IMR-90 (cell line): ENCODE measurements at regions not wholly inside any gene's neighbourhood (a gene's known extent, or its start where the extent isn't known, plus 50 kb on each side); places are given as distances from the start of the nearest gene placed in this dataset.
A peak's percentile ranks its signal among the peaks of the same experiment; 100 is the strongest.

Source experiments
- ATAC-seq: fragments of 200-7000 bp; cut with Tn5 transposase; 2 replicates; pipeline ENCODE4 v1.9.1; 2020; ENCODE audit warnings: low read depth, mild to moderate bottlenecking, moderate library complexity
- BruUV-seq: library from RNA; stranded (reverse); fragments of 400-500 nt; replicated peaks from 2 replicates; lab custom pipeline; 2021; lab: Mats Ljungman, UMichigan
- CTCF ChIA-PET: fragments of 300-600 bp; formaldehyde crosslinking; extraction: SDS; loops from one replicate; lab custom pipeline; 2021; ENCODE audit warnings: antibody characterized with exemption; lab: Yijun Ruan, JAX
- POLR2A ChIA-PET: fragments of 300-600 bp; sonication (Branson Sonifier 250); formaldehyde crosslinking; loops from one replicate; lab custom pipeline; 2022; ENCODE audit warnings: antibody characterized with exemption; ENCODE audit not compliant: unreplicated experiment; lab: Charles Lee
- DNase-seq: peaks from one replicate; pipeline ENCODE4 v3.0.0; 2013
- H2AFZ ChIP-seq: replicated peaks from 2 replicates; pipeline ENCODE3; 2013; ENCODE audit warnings: low read length, mild to moderate bottlenecking; ENCODE audit not compliant: poor library complexity
- H2AK5ac ChIP-seq: 2 replicates; pipeline ENCODE4 v1.6.1; 2013; ENCODE audit warnings: low read depth, low read length, inconsistent platforms
- H2AK9ac ChIP-seq: replicated peaks from 2 replicates; pipeline ENCODE3; 2013; ENCODE audit warnings: mild to moderate bottlenecking, low read depth, low read length, moderate library complexity; ENCODE audit not compliant: poor library complexity
- H2BK120ac ChIP-seq: 2 replicates; pipeline ENCODE4 v1.6.1; 2013; ENCODE audit warnings: low read depth, low read length, inconsistent platforms
- H2BK15ac ChIP-seq: 3 replicates; pipeline ENCODE4 v1.6.1; 2013; ENCODE audit warnings: low read depth, low read length, inconsistent platforms
- H2BK20ac ChIP-seq: 2 replicates; pipeline ENCODE4 v1.6.1; 2013; ENCODE audit warnings: low read depth, mild to moderate bottlenecking, inconsistent platforms, low read length, moderate library complexity
- H2BK5ac ChIP-seq: 2 replicates; pipeline ENCODE4 v1.6.1; 2013; ENCODE audit warnings: mild to moderate bottlenecking, low read depth, low read length, inconsistent platforms; ENCODE audit not compliant: poor library complexity, severe bottlenecking
- H3K14ac ChIP-seq: replicated peaks from 2 replicates; pipeline ENCODE4 v1.6.1; 2013; ENCODE audit warnings: low read depth, low read length, inconsistent platforms
- H3K18ac ChIP-seq: 2 replicates; pipeline ENCODE4 v1.6.1; 2013; ENCODE audit warnings: low read depth, low read length, control low read depth
- H3K23ac ChIP-seq: 2 replicates; pipeline ENCODE4 v1.6.1; 2013; ENCODE audit warnings: low read depth, low read length, inconsistent platforms
- H3K27ac ChIP-seq: 2 replicates; pipeline ENCODE4 v1.5.1; 2013; ENCODE audit warnings: mild to moderate bottlenecking, control low read depth, low read length; ENCODE audit not compliant: insufficient read depth
- H3K27me3 ChIP-seq: 2 replicates; pipeline ENCODE4 v1.6.1; 2013; ENCODE audit warnings: low read length; ENCODE audit not compliant: control insufficient read depth, insufficient read depth
- H3K36me3 ChIP-seq: 2 replicates; pipeline ENCODE4 v1.6.1; 2013; ENCODE audit warnings: low read length, mixed read lengths; ENCODE audit not compliant: control insufficient read depth, insufficient read depth
- H3K4ac ChIP-seq: 2 replicates; pipeline ENCODE4 v1.6.1; 2013; ENCODE audit warnings: low read depth, low read length, inconsistent platforms
- H3K4me1 ChIP-seq: 2 replicates; pipeline ENCODE4 v1.6.1; 2013; ENCODE audit warnings: low read length, mixed read lengths; ENCODE audit not compliant: control insufficient read depth, insufficient read depth
- H3K4me2 ChIP-seq: 2 replicates; pipeline ENCODE4 v1.6.1; 2013; ENCODE audit warnings: low read depth, mild to moderate bottlenecking, control low read depth, low read length, moderate library complexity
- H3K4me3 ChIP-seq: 2 replicates; pipeline ENCODE4 v1.5.1; 2013; ENCODE audit warnings: low read depth, mild to moderate bottlenecking, control low read depth, low read length, moderate library complexity; ENCODE audit not compliant: insufficient read depth
- H3K56ac ChIP-seq: 2 replicates; pipeline ENCODE4 v1.6.1; 2013; ENCODE audit warnings: low read length, inconsistent platforms; ENCODE audit not compliant: insufficient read depth; ENCODE audit errors: extremely low read depth
- H3K79me1 ChIP-seq, 2 experiments: 2 replicates each; pipeline ENCODE4 v1.6.1; 2013; ENCODE audit warnings: low read length in 2 of 2, inconsistent platforms in 1 of 2, low read depth in 1 of 2
- H3K9ac ChIP-seq: 2 replicates; pipeline ENCODE4 v1.6.1; 2013; ENCODE audit warnings: low read depth, low read length, control low read depth
- H3K9me1 ChIP-seq: 2 replicates; pipeline ENCODE4 v1.6.1; 2013; ENCODE audit warnings: low read length, inconsistent platforms; ENCODE audit not compliant: insufficient read depth
- H3K9me3 ChIP-seq: 2 replicates; pipeline ENCODE4 v1.6.1; 2013; ENCODE audit warnings: low read length; ENCODE audit not compliant: control insufficient read depth, insufficient read depth
- H4K20me1 ChIP-seq: 2 replicates; pipeline ENCODE4 v1.6.1; 2013; ENCODE audit warnings: low read length, inconsistent platforms; ENCODE audit not compliant: insufficient read depth
- H4K5ac ChIP-seq: 2 replicates; pipeline ENCODE4 v1.6.1; 2013; ENCODE audit warnings: mild to moderate bottlenecking, low read depth, low read length, control low read depth
- H4K8ac ChIP-seq, 2 experiments: 2 replicates each; pipeline ENCODE4 v1.6.1; 2013; ENCODE audit warnings: low read depth in 2 of 2, low read length in 2 of 2, control low read depth in 1 of 2, inconsistent platforms in 1 of 2
- H4K91ac ChIP-seq: 2 replicates; pipeline ENCODE4 v1.6.1; 2013; ENCODE audit warnings: low read depth, low read length, inconsistent platforms; ENCODE audit not compliant: insufficient read depth
- BHLHE40 ChIP-seq: fragments of 150-350 bp; IDR thresholded peaks from 2 replicates; pipeline ENCODE4 v1.6.1; 2016; ENCODE audit warnings: mild to moderate bottlenecking, low read depth, low read length
- CEBPB ChIP-seq: IDR thresholded peaks from 2 replicates; pipeline ENCODE4 v1.6.1; 2012; ENCODE audit warnings: low read depth, low read length, improper control_type of control experiment
- CHD1 ChIP-seq: IDR thresholded peaks from 2 replicates; pipeline ENCODE4 v1.6.1; 2012; ENCODE audit warnings: low read depth, low read length, improper control_type of control experiment
- ELK1 ChIP-seq: fragments of 150-350 bp; IDR thresholded peaks from 2 replicates; pipeline ENCODE4 v1.6.1; 2016; ENCODE audit warnings: low read depth, mild to moderate bottlenecking, low read length, moderate library complexity, borderline replicate concordance
- FOS ChIP-seq: fragments of 150-350 bp; IDR thresholded peaks from 2 replicates; pipeline ENCODE4 v1.6.1; 2016; ENCODE audit warnings: low read depth, low read length
- MAFK ChIP-seq: IDR thresholded peaks from 2 replicates; pipeline ENCODE4 v1.6.1; 2012; ENCODE audit warnings: low read depth, low read length, improper control_type of control experiment
- MAZ ChIP-seq: IDR thresholded peaks from 2 replicates; pipeline ENCODE4 v1.6.1; 2012; ENCODE audit warnings: low read depth, mild to moderate bottlenecking, low read length, improper control_type of control experiment, moderate library complexity, borderline replicate concordance
- MXI1 ChIP-seq: IDR thresholded peaks from 2 replicates; pipeline ENCODE4 v1.6.1; 2012; ENCODE audit warnings: low read depth, mild to moderate bottlenecking, low read length, moderate library complexity, borderline replicate concordance
- NFE2L2 ChIP-seq: fragments of 150-350 bp; IDR thresholded peaks from 2 replicates; pipeline ENCODE4 v1.6.1; 2016; ENCODE audit warnings: low read depth, mild to moderate bottlenecking, low read length
- POLR2A ChIP-seq: IDR thresholded peaks from 2 replicates; pipeline ENCODE4 v1.6.1; 2012; ENCODE audit warnings: mild to moderate bottlenecking, low read depth, low read length
- RAD21 ChIP-seq: IDR thresholded peaks from 2 replicates; pipeline ENCODE4 v1.6.1; 2012; ENCODE audit warnings: low read length, improper control_type of control experiment
- RCOR1 ChIP-seq: IDR thresholded peaks from 2 replicates; pipeline ENCODE4 v1.6.1; 2012; ENCODE audit warnings: mild to moderate bottlenecking, low read length, improper control_type of control experiment; ENCODE audit not compliant: insufficient replicate concordance
- RFX5 ChIP-seq: IDR thresholded peaks from 2 replicates; pipeline ENCODE4 v1.8.0; 2012; ENCODE audit warnings: low read depth, mild to moderate bottlenecking, low read length, moderate library complexity
- SMC3 ChIP-seq: fragments of 150-350 bp; IDR thresholded peaks from 2 replicates; pipeline ENCODE4 v1.6.1; 2016; ENCODE audit warnings: low read depth, mild to moderate bottlenecking, antibody characterized with exemption, low read length, moderate library complexity
- WGBS, 2 experiments: methylation state at CpG; one replicate each; pipeline versions ENCODE4 v1.1.5 to v1.1.7; 2013; ENCODE audit warnings: missing lambda C conversion rate in 2 of 2; ENCODE audit not compliant: insufficient read length in 1 of 2; ENCODE audit errors: extremely low coverage in 2 of 2; 5-methylcytosine and 5-hydroxymethylcytosine counted together
- dilution Hi-C: fragments of 300-500 bp; cut with HindIII; formaldehyde crosslinking; loops from one replicate; pipeline ENCODE4 v1.14.3; 2018; ENCODE audit warnings: low sequenced_read_pairs; ENCODE audit not compliant: unreplicated experiment
- in situ Hi-C: fragments of 300-500 bp; cut with MboI; formaldehyde crosslinking; loops from 3 replicates; pipeline ENCODE4 v1.14.3; 2019; ENCODE audit warnings: low sequenced_read_pairs, inconsistent platforms, mixed read lengths
- intact Hi-C: fragments of 100-400 bp; cut with micrococcal nuclease; formaldehyde crosslinking; loops from 2 replicates; pipeline ENCODE4 v1.10.0; 2022
- TF ChIP-seq, protein P1 (sequence below): fragments of 150-350 bp; IDR thresholded peaks from 2 replicates; pipeline ENCODE4 v1.6.1; 2017; ENCODE audit warnings: mild to moderate bottlenecking, antibody characterized with exemption, low read length, low read depth
- TF ChIP-seq, protein P2 (sequence below): conservative IDR thresholded peaks from 2 replicates; pipeline ENCODE4 v1.5.1; 2012; ENCODE audit warnings: mild to moderate bottlenecking, low read depth, low read length, improper control_type of control experiment

- H3K18ac ChIP-seq, result no peak overlapping the region; the same call in 1 of the 2 replicates
- H3K4me2 ChIP-seq, result no peak overlapping the region
- H3K36me3 ChIP-seq, result no peaks in the 10 kb centered on the region
- peaks cover 18% of the 10 kb centered on the region for H3K9me1 ChIP-seq
- in situ Hi-C loops (no loop called here), intact Hi-C loops (loop anchor here (2.0 kb wide), 1 partner anchor 96 kb away; no protein-coding TSS in a partner anchor), dilution Hi-C loops (no loop called here)
- no peak overlapping the region for H2AFZ ChIP-seq
- ChIA-PET POLR2A (no interaction called here), CTCF (interaction anchor here (1.4 kb wide), 1 partner anchor 98 kb away, joined by 3 read pairs; the partner anchor contains the start of gene ENC1)
- peak overlapping the region; percentile 63 for H3K14ac ChIP-seq
- no TSS peak for BruUV-seq
- H3K56ac ChIP-seq, result no peak overlapping the region
- peak overlapping the region; percentile 85; the same call in 2 of the 3 replicates for H2BK15ac ChIP-seq
- WGBS, 2 experiments, result no CpG with 5 or more reads among the region's 3 CpGs
- H3K4ac ChIP-seq, result peak overlapping the region; percentile 76
- no peak for ATAC-seq
- H4K5ac ChIP-seq, result no peak overlapping the region
- H3K27ac ChIP-seq, result no peak overlapping the region
- H3K4me1 ChIP-seq, result peaks cover 5% of the 10 kb centered on the region
- H3K4me3 ChIP-seq, result no peak overlapping the region
- no peaks in the 10 kb centered on the region for H4K20me1 ChIP-seq
- TF ChIP-seq ELK1, result no peak
- TF ChIP-seq, protein P1, sequence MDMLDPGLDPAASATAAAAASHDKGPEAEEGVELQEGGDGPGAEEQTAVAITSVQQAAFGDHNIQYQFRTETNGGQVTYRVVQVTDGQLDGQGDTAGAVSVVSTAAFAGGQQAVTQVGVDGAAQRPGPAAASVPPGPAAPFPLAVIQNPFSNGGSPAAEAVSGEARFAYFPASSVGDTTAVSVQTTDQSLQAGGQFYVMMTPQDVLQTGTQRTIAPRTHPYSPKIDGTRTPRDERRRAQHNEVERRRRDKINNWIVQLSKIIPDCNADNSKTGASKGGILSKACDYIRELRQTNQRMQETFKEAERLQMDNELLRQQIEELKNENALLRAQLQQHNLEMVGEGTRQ, result no peak
- TF ChIP-seq MAZ, result no peak
- TF ChIP-seq FOS, result no peak
- no peak for TF ChIP-seq MAFK
- no peak for TF ChIP-seq SMC3
- no peak for TF ChIP-seq CHD1
- TF ChIP-seq CEBPB, result no peak
- TF ChIP-seq, protein P2, sequence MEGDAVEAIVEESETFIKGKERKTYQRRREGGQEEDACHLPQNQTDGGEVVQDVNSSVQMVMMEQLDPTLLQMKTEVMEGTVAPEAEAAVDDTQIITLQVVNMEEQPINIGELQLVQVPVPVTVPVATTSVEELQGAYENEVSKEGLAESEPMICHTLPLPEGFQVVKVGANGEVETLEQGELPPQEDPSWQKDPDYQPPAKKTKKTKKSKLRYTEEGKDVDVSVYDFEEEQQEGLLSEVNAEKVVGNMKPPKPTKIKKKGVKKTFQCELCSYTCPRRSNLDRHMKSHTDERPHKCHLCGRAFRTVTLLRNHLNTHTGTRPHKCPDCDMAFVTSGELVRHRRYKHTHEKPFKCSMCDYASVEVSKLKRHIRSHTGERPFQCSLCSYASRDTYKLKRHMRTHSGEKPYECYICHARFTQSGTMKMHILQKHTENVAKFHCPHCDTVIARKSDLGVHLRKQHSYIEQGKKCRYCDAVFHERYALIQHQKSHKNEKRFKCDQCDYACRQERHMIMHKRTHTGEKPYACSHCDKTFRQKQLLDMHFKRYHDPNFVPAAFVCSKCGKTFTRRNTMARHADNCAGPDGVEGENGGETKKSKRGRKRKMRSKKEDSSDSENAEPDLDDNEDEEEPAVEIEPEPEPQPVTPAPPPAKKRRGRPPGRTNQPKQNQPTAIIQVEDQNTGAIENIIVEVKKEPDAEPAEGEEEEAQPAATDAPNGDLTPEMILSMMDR, result no peak
- TF ChIP-seq RFX5, result no peak
- TF ChIP-seq RAD21, result no peak
- TF ChIP-seq NFE2L2, result no peak
- no peak for TF ChIP-seq BHLHE40
- TF ChIP-seq MXI1, result no peak
- no peak for TF ChIP-seq RCOR1
- no peak for TF ChIP-seq POLR2A
- peak overlapping the region; percentile 80 for H2AK5ac ChIP-seq
- peak overlapping the region; percentile 67 for H2AK9ac ChIP-seq
- H3K23ac ChIP-seq, result peak overlapping the region; percentile 54; the same call in 1 of the 2 replicates
- no peak for DNase-seq
- H3K9ac ChIP-seq, result no peak overlapping the region
- no peaks in the 10 kb centered on the region for H3K79me1 ChIP-seq
- peak overlapping the region; percentile 66 for H4K91ac ChIP-seq
- peak overlapping the region; percentile 73 for H2BK20ac ChIP-seq
- peak overlapping the region; percentile 15 to 26; a peak in 3 of 4 replicates for H4K8ac ChIP-seq
- no peak overlapping the region for H2BK5ac ChIP-seq
- H3K27me3 ChIP-seq, result no peaks in the 10 kb centered on the region
- H3K9me3 ChIP-seq, result no peaks in the 10 kb centered on the region
- H2BK120ac ChIP-seq, result peak overlapping the region; percentile 91
Measured at GRCh38 chr5:74542482-74542881, 98.0 kb downstream of the ENC1 start.
